ENCODE measurements at regions not wholly inside any gene's neighbourhood (a gene's known extent, or its start where the extent isn't known, plus 50 kb on each side); places are given as distances from the start of the nearest gene placed in this dataset.

DNA sequence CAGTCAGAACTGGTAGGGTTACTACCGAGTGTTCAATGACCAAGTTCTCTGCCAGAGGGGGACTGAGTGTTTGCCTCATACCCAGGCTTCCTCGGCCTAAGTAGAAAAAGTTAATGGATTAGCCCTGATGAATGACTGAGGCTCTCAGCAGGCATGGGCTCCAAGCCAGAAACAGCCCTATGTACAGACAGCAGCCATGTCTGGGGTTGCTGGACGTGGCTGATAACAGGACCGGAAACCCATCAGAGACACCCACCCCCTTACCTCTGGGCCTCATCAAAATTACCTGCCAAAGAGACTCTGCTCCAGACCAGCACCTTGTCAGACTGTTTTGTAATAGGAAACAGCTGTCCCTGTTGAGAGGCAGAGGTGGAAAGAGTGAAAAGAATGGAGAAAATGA, 351.4 kb downstream of the ETS1 start:
- Histone ChIP-seq H3F3A (replicated peaks; ENCODE audit: insufficient read depth) (no peaks in the 10 kb centered on the region), H4K20me1 (ENCODE audit: insufficient read depth) (no peaks in the 10 kb centered on the region), H3K9me2 (no peaks in the 10 kb centered on the region), H3K79me2 (ENCODE audit: insufficient read depth) (no peaks in the 10 kb centered on the region), H3K9me3 (no peaks in the 10 kb centered on the region), H3K27me3 (ENCODE audit: insufficient read depth) (no peaks in the 10 kb centered on the region), H3K27ac (ENCODE audit: low read depth in 2 of 2, low read length in 1 of 2) (peak overlapping the region in 1 of 2 experiments; percentile 99; a peak in 2 of 4 replicates), H2AFZ (ENCODE audit: low read depth) (peak overlapping the region; percentile 42), H3K36me3 (replicated peaks in 1 of 2; ENCODE audit: control insufficient read depth in 1 of 2, insufficient read depth in 2 of 2, low read length in 1 of 2) (no peaks in the 10 kb centered on the region), H3K4me1 (ENCODE audit: control insufficient read depth in 1 of 2, insufficient read depth in 2 of 2, low read depth in 1 of 2, low read length in 1 of 2) (peaks cover 9 to 18% of the 10 kb centered on the region in 2 experiments; a peak in 3 of 4 replicates), H3K4me3 (ENCODE audit: low read depth in 2 of 2, low read length in 1 of 2) (no peak overlapping the region), H3K4me2 (no peak overlapping the region; the same call in 1 of the 2 replicates), H3K9ac (no peak overlapping the region)
- DNase-seq, result peak; percentile 87
- CTCF ChIA-PET, result interaction anchor here (0.8 to 1.6 kb wide), 5 partner anchors 38 to 396 kb away, joined by 3 to 6 read pairs (median 4); no protein-coding TSS in a partner anchor
- POLR2A ChIA-PET, result interaction anchor here (0.5 kb wide), 1 partner anchor 504 kb away, joined by 3 read pairs; no protein-coding TSS in a partner anchor
- 18% methylated on average over 4 of the region's 4 CpGs for WGBS (ENCODE audit: low lambda C conversion rate)
- TF ChIP-seq ELF1 (IDR thresholded peaks at IDR 0.05) (no peak), YY1 (IDR thresholded peaks at IDR 0.05; ENCODE audit: low read depth) (no peak), RCOR1 (IDR thresholded peaks at IDR 0.05; ENCODE audit: low read length) (peak; percentile 70), GABPA (IDR thresholded peaks at IDR 0.05; ENCODE audit: low read depth) (no peak), JUND (IDR thresholded peaks at IDR 0.05) (no peak), EP300 (IDR thresholded peaks at IDR 0.05; ENCODE audit: borderline replicate concordance in 1 of 2, low read depth in 1 of 2, low read length in 1 of 2) (peak in 1 of 2 experiments; percentile 96; a peak in 2 of 4 replicates), FOSL2 (IDR thresholded peaks at IDR 0.05; ENCODE audit: borderline replicate concordance, low read depth) (no peak), TCF12 (IDR thresholded peaks at IDR 0.05) (peak; percentile 76), MXI1 (IDR thresholded peaks at IDR 0.05; ENCODE audit: low read depth, low read length) (no peak; the same call in 1 of the 2 replicates), NFIC (IDR thresholded peaks at IDR 0.05; ENCODE audit: borderline replicate concordance) (peak; percentile 40; the same call in 1 of the 2 replicates), FOXJ3 (CRISPR knock-in tag; IDR thresholded peaks at IDR 0.05) (peak; percentile 69), SMC3 (IDR thresholded peaks at IDR 0.05; ENCODE audit: low read depth, low read length) (no peak), RXRA (IDR thresholded peaks at IDR 0.05; ENCODE audit: borderline replicate concordance, low read depth) (no peak), TEAD4 (IDR thresholded peaks at IDR 0.05; ENCODE audit: borderline replicate concordance, insufficient read depth) (no peak), RAD21 (IDR thresholded peaks at IDR 0.05; ENCODE audit: low read length) (no peak), NRF1 (IDR thresholded peaks at IDR 0.05; ENCODE audit: low read depth, low read length) (no peak), TAF1 (IDR thresholded peaks at IDR 0.05; ENCODE audit: borderline replicate concordance, low read depth, low read length) (no peak), SIN3A (IDR thresholded peaks at IDR 0.05; ENCODE audit: borderline replicate concordance, low read depth, low read length) (no peak)
- TF ChIP-seq, protein P1, sequence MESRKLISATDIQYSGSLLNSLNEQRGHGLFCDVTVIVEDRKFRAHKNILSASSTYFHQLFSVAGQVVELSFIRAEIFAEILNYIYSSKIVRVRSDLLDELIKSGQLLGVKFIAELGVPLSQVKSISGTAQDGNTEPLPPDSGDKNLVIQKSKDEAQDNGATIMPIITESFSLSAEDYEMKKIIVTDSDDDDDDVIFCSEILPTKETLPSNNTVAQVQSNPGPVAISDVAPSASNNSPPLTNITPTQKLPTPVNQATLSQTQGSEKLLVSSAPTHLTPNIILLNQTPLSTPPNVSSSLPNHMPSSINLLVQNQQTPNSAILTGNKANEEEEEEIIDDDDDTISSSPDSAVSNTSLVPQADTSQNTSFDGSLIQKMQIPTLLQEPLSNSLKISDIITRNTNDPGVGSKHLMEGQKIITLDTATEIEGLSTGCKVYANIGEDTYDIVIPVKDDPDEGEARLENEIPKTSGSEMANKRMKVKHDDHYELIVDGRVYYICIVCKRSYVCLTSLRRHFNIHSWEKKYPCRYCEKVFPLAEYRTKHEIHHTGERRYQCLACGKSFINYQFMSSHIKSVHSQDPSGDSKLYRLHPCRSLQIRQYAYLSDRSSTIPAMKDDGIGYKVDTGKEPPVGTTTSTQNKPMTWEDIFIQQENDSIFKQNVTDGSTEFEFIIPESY (IDR thresholded peaks at IDR 0.05; ENCODE audit: borderline replicate concordance, low read depth), result no peak
- TF ChIP-seq, protein P2, sequence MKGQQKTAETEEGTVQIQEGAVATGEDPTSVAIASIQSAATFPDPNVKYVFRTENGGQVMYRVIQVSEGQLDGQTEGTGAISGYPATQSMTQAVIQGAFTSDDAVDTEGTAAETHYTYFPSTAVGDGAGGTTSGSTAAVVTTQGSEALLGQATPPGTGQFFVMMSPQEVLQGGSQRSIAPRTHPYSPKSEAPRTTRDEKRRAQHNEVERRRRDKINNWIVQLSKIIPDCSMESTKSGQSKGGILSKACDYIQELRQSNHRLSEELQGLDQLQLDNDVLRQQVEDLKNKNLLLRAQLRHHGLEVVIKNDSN (IDR thresholded peaks at IDR 0.05; ENCODE audit: borderline replicate concordance, low read depth), result no peak
- TF ChIP-seq, protein P3, sequence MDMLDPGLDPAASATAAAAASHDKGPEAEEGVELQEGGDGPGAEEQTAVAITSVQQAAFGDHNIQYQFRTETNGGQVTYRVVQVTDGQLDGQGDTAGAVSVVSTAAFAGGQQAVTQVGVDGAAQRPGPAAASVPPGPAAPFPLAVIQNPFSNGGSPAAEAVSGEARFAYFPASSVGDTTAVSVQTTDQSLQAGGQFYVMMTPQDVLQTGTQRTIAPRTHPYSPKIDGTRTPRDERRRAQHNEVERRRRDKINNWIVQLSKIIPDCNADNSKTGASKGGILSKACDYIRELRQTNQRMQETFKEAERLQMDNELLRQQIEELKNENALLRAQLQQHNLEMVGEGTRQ (IDR thresholded peaks at IDR 0.05; ENCODE audit: borderline replicate concordance, low read depth, low read length), result no peak
- TF ChIP-seq, protein P4, sequence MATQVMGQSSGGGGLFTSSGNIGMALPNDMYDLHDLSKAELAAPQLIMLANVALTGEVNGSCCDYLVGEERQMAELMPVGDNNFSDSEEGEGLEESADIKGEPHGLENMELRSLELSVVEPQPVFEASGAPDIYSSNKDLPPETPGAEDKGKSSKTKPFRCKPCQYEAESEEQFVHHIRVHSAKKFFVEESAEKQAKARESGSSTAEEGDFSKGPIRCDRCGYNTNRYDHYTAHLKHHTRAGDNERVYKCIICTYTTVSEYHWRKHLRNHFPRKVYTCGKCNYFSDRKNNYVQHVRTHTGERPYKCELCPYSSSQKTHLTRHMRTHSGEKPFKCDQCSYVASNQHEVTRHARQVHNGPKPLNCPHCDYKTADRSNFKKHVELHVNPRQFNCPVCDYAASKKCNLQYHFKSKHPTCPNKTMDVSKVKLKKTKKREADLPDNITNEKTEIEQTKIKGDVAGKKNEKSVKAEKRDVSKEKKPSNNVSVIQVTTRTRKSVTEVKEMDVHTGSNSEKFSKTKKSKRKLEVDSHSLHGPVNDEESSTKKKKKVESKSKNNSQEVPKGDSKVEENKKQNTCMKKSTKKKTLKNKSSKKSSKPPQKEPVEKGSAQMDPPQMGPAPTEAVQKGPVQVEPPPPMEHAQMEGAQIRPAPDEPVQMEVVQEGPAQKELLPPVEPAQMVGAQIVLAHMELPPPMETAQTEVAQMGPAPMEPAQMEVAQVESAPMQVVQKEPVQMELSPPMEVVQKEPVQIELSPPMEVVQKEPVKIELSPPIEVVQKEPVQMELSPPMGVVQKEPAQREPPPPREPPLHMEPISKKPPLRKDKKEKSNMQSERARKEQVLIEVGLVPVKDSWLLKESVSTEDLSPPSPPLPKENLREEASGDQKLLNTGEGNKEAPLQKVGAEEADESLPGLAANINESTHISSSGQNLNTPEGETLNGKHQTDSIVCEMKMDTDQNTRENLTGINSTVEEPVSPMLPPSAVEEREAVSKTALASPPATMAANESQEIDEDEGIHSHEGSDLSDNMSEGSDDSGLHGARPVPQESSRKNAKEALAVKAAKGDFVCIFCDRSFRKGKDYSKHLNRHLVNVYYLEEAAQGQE (IDR thresholded peaks at IDR 0.05; ENCODE audit: low read depth, low read length), result no peak
- TF ChIP-seq, protein P5, sequence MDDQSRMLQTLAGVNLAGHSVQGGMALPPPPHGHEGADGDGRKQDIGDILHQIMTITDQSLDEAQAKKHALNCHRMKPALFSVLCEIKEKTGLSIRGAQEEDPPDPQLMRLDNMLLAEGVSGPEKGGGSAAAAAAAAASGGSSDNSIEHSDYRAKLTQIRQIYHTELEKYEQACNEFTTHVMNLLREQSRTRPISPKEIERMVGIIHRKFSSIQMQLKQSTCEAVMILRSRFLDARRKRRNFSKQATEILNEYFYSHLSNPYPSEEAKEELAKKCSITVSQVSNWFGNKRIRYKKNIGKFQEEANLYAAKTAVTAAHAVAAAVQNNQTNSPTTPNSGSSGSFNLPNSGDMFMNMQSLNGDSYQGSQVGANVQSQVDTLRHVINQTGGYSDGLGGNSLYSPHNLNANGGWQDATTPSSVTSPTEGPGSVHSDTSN (IDR thresholded peaks at IDR 0.05), result peak; percentile 16; the same call in 1 of the 2 replicates
- TF ChIP-seq, protein P6, sequence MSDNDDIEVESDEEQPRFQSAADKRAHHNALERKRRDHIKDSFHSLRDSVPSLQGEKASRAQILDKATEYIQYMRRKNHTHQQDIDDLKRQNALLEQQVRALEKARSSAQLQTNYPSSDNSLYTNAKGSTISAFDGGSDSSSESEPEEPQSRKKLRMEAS (IDR thresholded peaks at IDR 0.05; ENCODE audit: low read depth), result no peak
- TF ChIP-seq, protein P7, sequence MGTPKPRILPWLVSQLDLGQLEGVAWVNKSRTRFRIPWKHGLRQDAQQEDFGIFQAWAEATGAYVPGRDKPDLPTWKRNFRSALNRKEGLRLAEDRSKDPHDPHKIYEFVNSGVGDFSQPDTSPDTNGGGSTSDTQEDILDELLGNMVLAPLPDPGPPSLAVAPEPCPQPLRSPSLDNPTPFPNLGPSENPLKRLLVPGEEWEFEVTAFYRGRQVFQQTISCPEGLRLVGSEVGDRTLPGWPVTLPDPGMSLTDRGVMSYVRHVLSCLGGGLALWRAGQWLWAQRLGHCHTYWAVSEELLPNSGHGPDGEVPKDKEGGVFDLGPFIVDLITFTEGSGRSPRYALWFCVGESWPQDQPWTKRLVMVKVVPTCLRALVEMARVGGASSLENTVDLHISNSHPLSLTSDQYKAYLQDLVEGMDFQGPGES (IDR thresholded peaks at IDR 0.05; ENCODE audit: low read depth, low read length), result no peak

Data from SK-N-SH (cell line).